Activated B cell treated with CpG ODN at 0.5 μM for 24 hours (primary cell): ENCODE measurements at regions not wholly inside any gene's neighbourhood (a gene's known extent, or its start where the extent isn't known, plus 50 kb on each side); places are given as distances from the start of the nearest gene placed in this dataset.

Source experiments
- ATAC-seq: fragments of 200-7000 bp; cut with Tn5 transposase; one replicate; pipeline ENCODE4 v1.10.0; 2021; ENCODE audit warnings: low read depth, mild to moderate bottlenecking, moderate library complexity
- CTCF ChIA-PET: fragments of 350-600 bp; sonication (Branson Sonifier 250); formaldehyde crosslinking; loops from one replicate; lab custom pipeline; 2021; ENCODE audit warnings: antibody characterized with exemption; lab: Charles Lee
- POLR2A ChIA-PET: fragments of 350-600 bp; sonication (Branson Sonifier 250); formaldehyde crosslinking; loops from one replicate; lab custom pipeline; 2021; ENCODE audit warnings: antibody characterized with exemption; lab: Charles Lee
- DNase-seq: peaks from one replicate; pipeline ENCODE4 v3.0.0; 2022
- H3K27ac Mint-ChIP-seq: one replicate; pipeline ENCODE4 v1.8.0; 2020; ENCODE audit warnings: mixed read lengths
- H3K27me3 Mint-ChIP-seq: one replicate; pipeline ENCODE4 v1.8.0; 2021; ENCODE audit warnings: mixed read lengths
- H3K36me3 Mint-ChIP-seq: one replicate; pipeline ENCODE4 v1.8.0; 2021; ENCODE audit warnings: low read depth, mixed read lengths
- H3K4me1 Mint-ChIP-seq: one replicate; pipeline ENCODE4 v1.8.0; 2021; ENCODE audit warnings: mixed read lengths
- H3K4me3 Mint-ChIP-seq: one replicate; pipeline ENCODE4 v1.8.0; 2020; ENCODE audit warnings: mild to moderate bottlenecking, mixed read lengths
- H3K9me3 Mint-ChIP-seq: one replicate; pipeline ENCODE4 v1.8.0; 2020; ENCODE audit warnings: mixed read lengths
- intact Hi-C: fragments of 100-400 bp; cut with micrococcal nuclease; formaldehyde crosslinking; loops from one replicate; pipeline ENCODE4 v1.15.1; 2024
- TF ChIP-seq, protein P1 (sequence below): fragments of 200-600 bp; IDR thresholded peaks from one replicate; pipeline ENCODE4 v1.8.0; 2022; ENCODE audit warnings: antibody characterized with exemption, mild to moderate bottlenecking

DNA sequence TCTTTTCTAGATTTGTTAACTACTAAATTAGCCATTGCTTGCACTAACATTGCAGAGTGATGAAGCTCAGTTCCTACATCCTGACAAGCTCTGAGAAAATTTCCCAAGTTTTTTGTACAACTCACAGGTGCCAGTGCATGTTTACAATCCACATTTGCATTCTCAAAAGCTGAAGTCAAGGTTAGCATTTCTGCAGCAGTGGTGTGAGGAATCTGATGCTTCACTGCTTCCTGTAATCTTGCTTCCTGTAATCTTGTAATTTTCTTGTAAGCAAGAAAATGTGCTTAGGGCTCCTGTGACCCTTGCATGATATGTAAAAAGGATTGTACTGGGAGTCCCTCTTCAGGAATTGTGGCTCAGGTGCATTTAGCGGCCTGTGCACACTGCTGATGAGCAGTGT is 207.4 kb upstream of the CXCL13 start:
- DNase-seq = no peak
- intact Hi-C loops = no loop called here
- H3K27me3 Mint-ChIP-seq = peaks cover 7% of the 10 kb centered on the region
- ChIA-PET CTCF (no interaction called here), POLR2A (no interaction called here)
- no peaks in the 10 kb centered on the region for H3K36me3 Mint-ChIP-seq
- no peak overlapping the region for H3K4me3 Mint-ChIP-seq
- H3K4me1 Mint-ChIP-seq = no peaks in the 10 kb centered on the region
- H3K9me3 Mint-ChIP-seq = peaks cover 5% of the 10 kb centered on the region
- TF ChIP-seq, protein P1, sequence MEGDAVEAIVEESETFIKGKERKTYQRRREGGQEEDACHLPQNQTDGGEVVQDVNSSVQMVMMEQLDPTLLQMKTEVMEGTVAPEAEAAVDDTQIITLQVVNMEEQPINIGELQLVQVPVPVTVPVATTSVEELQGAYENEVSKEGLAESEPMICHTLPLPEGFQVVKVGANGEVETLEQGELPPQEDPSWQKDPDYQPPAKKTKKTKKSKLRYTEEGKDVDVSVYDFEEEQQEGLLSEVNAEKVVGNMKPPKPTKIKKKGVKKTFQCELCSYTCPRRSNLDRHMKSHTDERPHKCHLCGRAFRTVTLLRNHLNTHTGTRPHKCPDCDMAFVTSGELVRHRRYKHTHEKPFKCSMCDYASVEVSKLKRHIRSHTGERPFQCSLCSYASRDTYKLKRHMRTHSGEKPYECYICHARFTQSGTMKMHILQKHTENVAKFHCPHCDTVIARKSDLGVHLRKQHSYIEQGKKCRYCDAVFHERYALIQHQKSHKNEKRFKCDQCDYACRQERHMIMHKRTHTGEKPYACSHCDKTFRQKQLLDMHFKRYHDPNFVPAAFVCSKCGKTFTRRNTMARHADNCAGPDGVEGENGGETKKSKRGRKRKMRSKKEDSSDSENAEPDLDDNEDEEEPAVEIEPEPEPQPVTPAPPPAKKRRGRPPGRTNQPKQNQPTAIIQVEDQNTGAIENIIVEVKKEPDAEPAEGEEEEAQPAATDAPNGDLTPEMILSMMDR = no peak
- no peak overlapping the region for H3K27ac Mint-ChIP-seq
- no peak for ATAC-seq

DNA sequence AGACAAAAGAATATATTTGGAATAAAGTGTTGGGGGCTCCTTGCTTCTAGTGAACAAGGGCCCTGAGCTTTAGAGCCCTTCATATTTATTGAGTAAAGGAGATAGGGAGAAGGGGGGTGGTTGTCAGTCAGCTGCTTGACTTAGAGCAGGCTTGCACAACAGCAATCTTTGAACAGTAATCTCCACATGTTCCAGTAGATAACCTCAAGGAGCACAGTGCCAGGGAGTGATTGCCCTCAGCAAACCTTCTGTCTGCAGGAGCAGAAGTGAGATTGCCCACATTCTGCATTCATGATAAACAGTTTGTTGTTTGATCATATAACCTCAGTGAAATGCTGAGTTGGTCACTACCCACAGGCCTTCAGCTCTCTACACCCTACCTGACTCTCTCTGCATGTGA is 205.8 kb upstream of the CXCL13 start:
- ATAC-seq = no peak
- ChIA-PET POLR2A (no interaction called here), CTCF (no interaction called here)
- no peaks in the 10 kb centered on the region for H3K4me1 Mint-ChIP-seq
- peaks cover 5% of the 10 kb centered on the region for H3K9me3 Mint-ChIP-seq
- H3K4me3 Mint-ChIP-seq = no peak overlapping the region
- H3K27ac Mint-ChIP-seq = no peak overlapping the region
- H3K36me3 Mint-ChIP-seq = no peaks in the 10 kb centered on the region
- DNase-seq = no peak
- peaks cover 7% of the 10 kb centered on the region for H3K27me3 Mint-ChIP-seq
- TF ChIP-seq, protein P1 = no peak
- intact Hi-C loops = no loop called here

DNA sequence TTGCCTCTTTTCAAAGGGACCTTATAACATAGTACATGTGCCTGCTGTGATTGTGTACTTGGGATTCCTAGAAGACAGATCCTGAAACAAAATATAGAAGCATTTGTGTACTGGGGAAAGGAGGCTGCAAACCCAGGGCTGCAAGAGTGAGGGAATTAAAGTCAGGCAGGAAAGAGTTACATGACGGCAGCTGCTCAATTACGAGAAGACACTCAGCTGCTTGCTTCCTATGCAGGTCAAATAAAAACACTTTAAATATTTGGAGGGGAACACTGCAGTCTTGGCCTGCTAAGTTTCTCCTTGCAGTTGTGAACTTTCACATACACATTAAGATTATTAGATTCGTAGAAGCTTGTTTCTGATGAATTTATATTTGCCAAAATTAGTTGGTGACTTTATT is 191.9 kb upstream of the CXCL13 start:
- intact Hi-C loops = no loop called here
- ATAC-seq = no peak
- ChIA-PET CTCF (no interaction called here), POLR2A (no interaction called here)
- no peaks in the 10 kb centered on the region for H3K4me1 Mint-ChIP-seq
- no peak overlapping the region for H3K4me3 Mint-ChIP-seq
- TF ChIP-seq, protein P1 = no peak
- no peaks in the 10 kb centered on the region for H3K9me3 Mint-ChIP-seq
- no peaks in the 10 kb centered on the region for H3K27me3 Mint-ChIP-seq
- no peak for DNase-seq
- H3K36me3 Mint-ChIP-seq = no peaks in the 10 kb centered on the region
- H3K27ac Mint-ChIP-seq = no peak overlapping the region

DNA sequence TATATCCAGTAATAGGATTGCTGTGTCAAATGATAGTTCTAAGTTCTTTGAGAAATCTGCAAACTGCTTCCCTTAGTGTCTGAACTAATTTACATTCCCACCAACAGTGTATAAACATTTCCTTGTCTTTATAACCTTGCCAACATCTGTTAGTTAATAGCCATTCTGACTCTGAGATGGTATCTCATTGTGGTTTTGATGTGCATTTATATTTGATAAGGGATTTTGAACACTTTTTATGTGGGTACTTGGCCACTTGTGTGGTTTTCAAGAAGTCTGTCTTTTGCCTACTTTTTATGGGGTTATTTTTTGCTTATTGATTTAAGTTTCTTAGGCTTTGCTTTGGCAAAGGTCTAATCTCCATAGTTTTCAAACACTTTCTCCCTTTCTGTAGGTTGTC is 189.9 kb upstream of the CXCL13 start:
- TF ChIP-seq, protein P1 = no peak
- CTCF ChIA-PET = no interaction called here
- Mint-ChIP-seq H3K4me3 (no peak overlapping the region), H3K27me3 (no peaks in the 10 kb centered on the region), H3K36me3 (no peaks in the 10 kb centered on the region), H3K27ac (no peak overlapping the region), H3K9me3 (no peaks in the 10 kb centered on the region), H3K4me1 (no peaks in the 10 kb centered on the region)
- ATAC-seq (no peak), DNase-seq (no peak)
- POLR2A ChIA-PET = no interaction called here
- intact Hi-C loops = no loop called here

DNA sequence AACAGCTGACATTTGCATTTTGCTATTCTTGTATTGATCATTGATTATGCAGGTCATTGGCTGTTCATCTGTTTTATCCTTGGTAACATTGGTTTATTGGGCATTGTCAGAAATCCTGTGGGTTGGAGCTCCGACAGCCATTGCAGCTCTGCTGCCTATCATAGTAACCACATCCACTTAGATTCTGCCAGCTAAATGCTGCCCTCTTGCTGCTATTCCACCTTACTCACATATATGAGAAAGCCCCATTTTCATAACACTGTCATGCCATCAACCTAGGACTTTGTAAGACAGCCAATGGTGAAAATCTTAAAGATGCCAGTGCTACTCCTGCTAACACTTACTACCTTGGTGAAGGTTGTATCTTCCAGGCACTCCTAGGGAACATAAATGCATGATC is 187.3 kb upstream of the CXCL13 start:
- Mint-ChIP-seq H3K27me3 (no peaks in the 10 kb centered on the region), H3K4me3 (no peak overlapping the region), H3K4me1 (no peaks in the 10 kb centered on the region), H3K36me3 (no peaks in the 10 kb centered on the region), H3K9me3 (no peaks in the 10 kb centered on the region), H3K27ac (no peak overlapping the region)
- DNase-seq (no peak), ATAC-seq (no peak)
- CTCF ChIA-PET = interaction anchor here (0.8 to 1.4 kb wide), 4 partner anchors 12 to 33 kb away, joined by 3 to 6 read pairs (median 4); no protein-coding TSS in a partner anchor
- TF ChIP-seq, protein P1 = no peak
- intact Hi-C loops = no loop called here
- POLR2A ChIA-PET = no interaction called here
